ENCODE measurements at regions not wholly inside any gene's neighbourhood (a gene's known extent, or its start where the extent isn't known, plus 50 kb on each side); places are given as distances from the start of the nearest gene placed in this dataset.
"Not testable (repeated sequence)": the region's sequence is repeated elsewhere in the genome, so short reads cannot be mapped to it uniquely, and the experiment has no call there.

DNA sequence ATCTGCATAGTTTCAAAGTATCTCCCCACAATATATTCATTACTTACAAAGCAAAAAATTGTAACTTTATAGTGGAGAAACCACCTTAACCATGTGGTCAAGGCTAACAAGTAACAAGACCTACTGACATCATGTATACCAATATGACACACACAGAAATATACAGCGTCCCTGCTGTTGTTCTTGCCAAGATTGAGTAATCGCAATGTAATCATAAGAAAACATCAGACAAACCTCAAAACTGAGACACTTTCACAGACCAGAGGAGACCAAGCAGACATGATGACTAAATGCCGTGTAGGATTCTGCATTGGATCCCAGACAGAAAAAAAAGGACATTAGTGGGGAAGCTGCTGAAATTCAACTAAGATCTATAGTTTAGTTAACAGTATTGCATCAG lies 123.0 kb downstream of the ACAA2 start:
- Mint-ChIP-seq H3K27ac (no peak overlapping the region), H3K27me3 (ENCODE audit: low read depth) (peaks cover 8% of the 10 kb centered on the region), H3K4me1 (ENCODE audit: low read depth) (peaks cover 19% of the 10 kb centered on the region), H3K4me3 (ENCODE audit: low read depth) (no peak overlapping the region), H3K36me3 (ENCODE audit: low read depth) (no peaks in the 10 kb centered on the region), H3K9me3 (no peaks in the 10 kb centered on the region)
- DNase-seq (ENCODE audit: low spot score): no peak
- intact Hi-C loops (cut with micrococcal nuclease): loop anchor here (2.0 kb wide), 1 partner anchor 32 kb away; no protein-coding TSS in a partner anchor

DNA sequence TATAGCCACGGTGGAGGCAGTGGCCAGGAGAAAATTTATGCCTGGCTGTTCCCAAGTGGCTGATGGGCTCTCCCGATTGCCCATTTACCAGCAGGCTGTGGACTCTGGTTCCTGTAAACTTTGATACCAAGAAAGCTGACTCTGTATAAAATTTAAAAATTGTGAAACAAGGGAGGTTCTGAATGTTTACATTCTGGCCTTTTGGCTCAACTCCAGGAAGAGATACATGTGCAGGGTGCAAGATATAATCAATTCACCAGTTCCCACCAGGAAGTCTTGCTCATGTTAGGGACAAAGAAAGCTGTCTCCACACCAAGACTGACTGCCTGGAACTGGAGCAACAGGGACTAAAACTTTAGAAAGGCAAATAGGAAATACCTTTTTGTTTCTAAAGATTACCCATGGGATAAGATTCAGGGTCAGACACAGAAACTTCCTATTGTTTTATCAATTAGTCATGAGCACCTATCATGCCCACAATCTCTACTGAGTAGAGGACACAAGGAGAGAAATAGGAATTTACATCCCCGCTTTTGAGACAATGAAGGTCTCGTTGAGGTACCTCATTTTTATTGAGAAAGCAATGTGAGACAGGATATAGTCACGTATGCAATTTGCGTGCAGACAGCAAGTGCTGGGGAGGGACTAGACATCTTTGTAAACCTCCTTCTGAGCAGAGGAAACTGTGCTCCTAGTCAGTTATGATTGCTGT lies 123.5 kb downstream of the LIPG start:
- Mint-ChIP-seq H3K36me3 (ENCODE audit: low read depth) (no peaks in the 10 kb centered on the region), H3K4me1 (ENCODE audit: low read depth) (peaks cover 16% of the 10 kb centered on the region), H3K9me3 (no peaks in the 10 kb centered on the region), H3K4me3 (ENCODE audit: low read depth) (no peak overlapping the region), H3K27me3 (ENCODE audit: low read depth) (peaks cover 11% of the 10 kb centered on the region), H3K27ac (no peak overlapping the region)
- no peak for DNase-seq (ENCODE audit: low spot score)
- intact Hi-C loops (cut with micrococcal nuclease): no loop called here

DNA sequence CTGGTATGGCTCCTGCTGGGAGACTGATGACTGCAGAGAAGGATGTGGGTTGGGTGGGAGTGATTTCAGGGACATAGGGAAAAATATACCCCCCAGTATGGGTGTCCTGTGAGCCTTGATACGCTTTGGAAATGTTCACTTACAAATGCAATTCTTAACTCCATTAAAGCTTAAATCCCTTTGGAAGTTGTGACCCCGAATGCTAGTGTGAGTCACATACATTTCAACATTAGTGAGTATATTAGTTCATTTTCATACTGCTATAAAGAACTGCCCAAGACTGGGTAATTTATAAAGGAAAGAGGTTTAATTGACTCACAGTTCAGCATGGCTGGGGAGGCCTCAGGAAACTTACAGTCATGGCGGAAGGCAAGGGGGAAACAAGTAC lies 120.9 kb downstream of the LIPG start:
- H3K36me3 Mint-ChIP-seq (ENCODE audit: low read depth); intact Hi-C loops (cut with micrococcal nuclease); DNase-seq (ENCODE audit: low spot score); H3K27ac Mint-ChIP-seq; H3K27me3 Mint-ChIP-seq (ENCODE audit: low read depth); H3K4me3 Mint-ChIP-seq (ENCODE audit: low read depth); H3K9me3 Mint-ChIP-seq: not testable (repeated sequence)
- peaks cover 11% of the 10 kb centered on the region for H3K4me1 Mint-ChIP-seq (ENCODE audit: low read depth)

DNA sequence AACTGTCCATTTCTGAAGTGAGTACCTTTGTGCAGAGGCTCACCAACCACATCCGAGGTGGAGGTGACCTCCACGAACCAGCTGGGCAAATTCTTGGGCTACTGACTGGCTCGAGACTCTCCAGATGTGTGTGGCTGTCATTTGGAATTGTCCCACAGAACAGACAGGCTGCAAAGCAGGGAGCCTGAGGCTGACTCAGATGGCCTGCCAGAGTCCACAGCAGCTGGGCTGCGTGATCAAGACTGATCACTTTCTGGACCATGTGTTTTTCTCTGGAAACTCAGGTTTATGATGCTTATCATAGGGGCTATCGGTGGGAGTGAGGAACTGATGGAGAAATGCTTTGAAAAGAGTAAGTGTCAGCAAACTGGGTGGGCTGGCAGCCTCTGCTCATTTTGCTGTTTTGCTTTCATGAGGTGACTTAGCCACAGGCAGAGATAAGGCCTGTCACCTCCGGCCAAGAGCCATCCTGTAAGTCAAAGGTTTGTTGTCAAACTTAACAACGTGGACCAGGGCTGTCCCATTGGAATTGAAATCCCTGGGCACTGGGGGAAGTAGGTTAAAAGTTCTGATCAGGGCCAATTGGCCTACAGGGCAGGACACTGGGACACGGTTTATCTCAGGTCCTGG lies 120.4 kb downstream of the LIPG start:
- no peak for DNase-seq (ENCODE audit: low spot score)
- peaks cover 11% of the 10 kb centered on the region for H3K4me1 Mint-ChIP-seq (ENCODE audit: low read depth)
- H3K4me3 Mint-ChIP-seq (ENCODE audit: low read depth): no peak overlapping the region
- no peaks in the 10 kb centered on the region for H3K36me3 Mint-ChIP-seq (ENCODE audit: low read depth)
- H3K27me3 Mint-ChIP-seq (ENCODE audit: low read depth): peaks cover 8% of the 10 kb centered on the region
- no peaks in the 10 kb centered on the region for H3K9me3 Mint-ChIP-seq
- no peak overlapping the region for H3K27ac Mint-ChIP-seq
- intact Hi-C loops (cut with micrococcal nuclease): no loop called here

DNA sequence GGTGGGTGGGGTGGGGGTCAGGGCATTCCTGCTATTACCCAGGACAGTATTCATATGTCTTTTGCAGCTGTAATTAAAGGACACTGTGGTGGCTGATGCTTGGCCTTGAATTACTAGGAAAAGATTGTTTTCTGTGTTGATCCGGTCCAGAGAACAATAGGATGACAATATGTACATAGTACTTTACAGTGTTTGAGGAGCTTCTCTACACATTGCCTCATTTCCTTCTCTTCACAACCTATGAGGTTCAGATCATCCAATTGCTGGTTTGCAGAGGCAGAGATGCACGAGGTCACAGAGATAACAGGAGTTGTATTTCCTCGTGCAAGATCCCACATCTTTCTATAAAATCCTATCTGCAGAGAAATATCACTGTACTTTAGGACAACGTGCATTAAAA lies 119.5 kb downstream of the LIPG start:
- H3K4me3 Mint-ChIP-seq (ENCODE audit: low read depth): no peak overlapping the region
- intact Hi-C loops (cut with micrococcal nuclease): no loop called here
- DNase-seq (ENCODE audit: low spot score): no peak
- H3K9me3 Mint-ChIP-seq: no peaks in the 10 kb centered on the region
- no peaks in the 10 kb centered on the region for H3K36me3 Mint-ChIP-seq (ENCODE audit: low read depth)
- H3K27ac Mint-ChIP-seq: no peak overlapping the region
- H3K27me3 Mint-ChIP-seq (ENCODE audit: low read depth): peaks cover 9% of the 10 kb centered on the region
- H3K4me1 Mint-ChIP-seq (ENCODE audit: low read depth): peaks cover 11% of the 10 kb centered on the region

DNA sequence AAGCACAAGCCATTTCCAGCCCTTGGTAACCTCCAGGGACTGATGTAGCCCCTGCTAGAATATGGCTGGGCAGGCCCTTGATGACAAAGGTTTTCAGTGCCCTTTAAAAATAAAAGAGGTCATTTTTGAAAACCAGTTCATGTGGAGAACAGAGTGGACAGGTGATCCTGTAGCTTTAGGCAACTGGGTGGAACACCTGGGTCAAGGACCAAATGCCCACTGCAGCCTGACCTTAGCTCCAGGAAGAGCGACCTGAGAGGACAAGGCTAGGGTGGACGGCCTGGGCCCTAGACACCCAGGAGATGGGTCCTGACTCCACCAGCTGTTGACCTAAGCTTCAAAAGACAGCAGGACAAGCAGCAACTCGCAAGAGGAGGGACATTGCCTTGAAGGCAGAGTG lies 116.6 kb downstream of the LIPG start:
- Mint-ChIP-seq H3K4me3 (ENCODE audit: low read depth) (no peak overlapping the region), H3K27me3 (ENCODE audit: low read depth) (peaks cover 19% of the 10 kb centered on the region), H3K27ac (no peak overlapping the region), H3K36me3 (ENCODE audit: low read depth) (no peaks in the 10 kb centered on the region), H3K9me3 (no peaks in the 10 kb centered on the region), H3K4me1 (ENCODE audit: low read depth) (no peaks in the 10 kb centered on the region)
- intact Hi-C loops (cut with micrococcal nuclease): no loop called here
- no peak for DNase-seq (ENCODE audit: low spot score)

DNA sequence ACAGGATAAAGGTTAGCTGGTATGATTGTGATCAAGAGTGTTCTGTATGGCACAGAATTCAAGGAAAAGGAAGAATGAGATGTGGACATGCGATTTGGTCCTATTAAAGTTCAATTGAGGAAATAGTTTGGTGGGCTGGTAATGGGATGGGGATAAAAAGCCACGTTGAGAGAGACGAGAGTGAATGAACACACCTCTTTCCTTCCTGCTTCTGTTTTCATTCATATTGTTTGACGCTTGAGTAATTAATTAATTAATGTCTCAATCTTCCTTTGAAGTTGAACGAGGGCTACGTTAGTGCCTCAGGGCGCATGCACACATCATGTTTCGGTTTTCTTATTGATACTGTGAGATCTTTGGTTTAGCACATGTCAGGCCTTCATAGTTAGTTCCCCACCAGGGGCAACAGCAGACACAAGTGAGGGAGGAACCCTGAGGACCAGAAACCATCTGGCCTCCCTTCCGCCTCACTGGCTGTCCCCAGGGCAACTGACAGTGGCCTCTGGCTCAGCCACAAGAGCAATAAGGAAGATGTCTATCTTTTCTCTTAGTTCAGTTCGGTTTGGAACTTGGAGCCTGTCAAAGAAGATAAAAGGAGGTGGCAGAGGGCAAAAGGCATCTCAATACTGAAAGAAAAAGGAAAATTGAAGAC lies 116.0 kb downstream of the LIPG start:
- Mint-ChIP-seq H3K4me1 (ENCODE audit: low read depth) (no peaks in the 10 kb centered on the region), H3K27ac (no peak overlapping the region), H3K9me3 (no peaks in the 10 kb centered on the region), H3K36me3 (ENCODE audit: low read depth) (no peaks in the 10 kb centered on the region), H3K27me3 (ENCODE audit: low read depth) (peaks cover 21% of the 10 kb centered on the region), H3K4me3 (ENCODE audit: low read depth) (no peak overlapping the region)
- DNase-seq (ENCODE audit: low spot score): no peak
- intact Hi-C loops (cut with micrococcal nuclease): no loop called here

DNA sequence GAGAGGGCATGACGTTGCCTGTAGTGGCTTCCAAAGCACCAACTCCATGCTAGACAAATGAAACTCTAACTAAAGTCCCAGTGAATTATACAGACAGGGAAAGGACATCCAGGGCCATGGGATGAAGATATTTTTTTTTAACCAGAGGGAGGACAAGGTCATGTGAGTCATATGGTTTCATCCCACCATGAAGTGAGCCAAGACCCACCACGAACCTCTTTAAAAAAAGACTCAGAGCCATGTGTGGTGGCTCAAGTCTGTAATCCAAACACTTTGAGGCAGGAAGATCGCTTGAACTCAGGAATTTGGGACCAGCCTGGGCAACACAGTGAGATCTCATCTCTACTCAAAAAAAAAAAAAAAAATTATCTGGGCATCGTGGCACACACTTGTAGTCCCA lies 115.2 kb downstream of the LIPG start:
- H3K9me3 Mint-ChIP-seq: no peaks in the 10 kb centered on the region
- H3K27ac Mint-ChIP-seq: no peak overlapping the region
- H3K4me1 Mint-ChIP-seq (ENCODE audit: low read depth): no peaks in the 10 kb centered on the region
- intact Hi-C loops (cut with micrococcal nuclease): no loop called here
- peaks cover 22% of the 10 kb centered on the region for H3K27me3 Mint-ChIP-seq (ENCODE audit: low read depth)
- no peaks in the 10 kb centered on the region for H3K36me3 Mint-ChIP-seq (ENCODE audit: low read depth)
- DNase-seq (ENCODE audit: low spot score): no peak
- no peak overlapping the region for H3K4me3 Mint-ChIP-seq (ENCODE audit: low read depth)

DNA sequence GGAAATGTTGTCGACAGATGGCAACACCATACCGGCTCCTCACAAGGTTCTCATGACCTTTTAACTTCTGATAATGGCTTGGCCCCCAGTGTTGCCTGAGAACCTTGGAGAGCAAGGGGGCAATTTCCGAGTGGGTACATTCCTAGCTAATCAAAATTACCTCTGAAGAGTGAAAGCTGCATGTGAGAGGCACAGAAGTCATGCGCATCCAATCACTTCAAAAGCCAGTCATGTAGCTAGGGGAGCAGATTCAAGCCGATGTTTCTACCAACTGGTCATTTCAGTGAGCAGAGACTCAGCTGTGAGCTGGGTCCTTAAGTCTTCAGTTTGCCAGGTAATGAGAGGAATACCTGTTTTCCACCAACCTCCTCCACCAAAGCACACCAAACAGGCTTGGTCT lies 111.4 kb downstream of the LIPG start:
- no peaks in the 10 kb centered on the region for H3K36me3 Mint-ChIP-seq (ENCODE audit: low read depth)
- intact Hi-C loops (cut with micrococcal nuclease): no loop called here
- H3K27me3 Mint-ChIP-seq (ENCODE audit: low read depth): peaks cover 36% of the 10 kb centered on the region
- DNase-seq (ENCODE audit: low spot score): no peak
- H3K4me1 Mint-ChIP-seq (ENCODE audit: low read depth): no peaks in the 10 kb centered on the region
- no peak overlapping the region for H3K27ac Mint-ChIP-seq
- H3K4me3 Mint-ChIP-seq (ENCODE audit: low read depth): no peak overlapping the region
- H3K9me3 Mint-ChIP-seq: no peaks in the 10 kb centered on the region

DNA sequence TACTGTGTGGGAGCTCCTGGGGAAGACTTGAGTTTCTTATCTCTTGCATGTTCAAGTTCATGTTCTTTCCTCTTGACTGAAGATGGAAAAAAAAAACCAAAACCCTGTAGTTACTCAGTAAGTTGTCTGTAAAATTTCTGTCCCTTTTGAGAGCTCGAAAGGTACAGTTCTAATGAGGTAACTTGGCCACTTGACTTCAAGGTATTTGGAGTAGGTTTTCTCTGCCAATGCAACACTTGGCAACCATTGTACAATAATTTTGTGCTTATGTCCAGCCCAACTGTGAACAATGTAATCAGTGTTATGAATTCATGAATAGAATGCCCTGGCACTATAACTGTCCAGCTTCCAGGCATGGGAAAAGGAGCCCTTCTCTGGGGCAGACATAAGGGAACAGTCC lies 111.0 kb downstream of the LIPG start:
- Mint-ChIP-seq H3K4me3 (ENCODE audit: low read depth) (no peak overlapping the region), H3K9me3 (no peaks in the 10 kb centered on the region), H3K36me3 (ENCODE audit: low read depth) (no peaks in the 10 kb centered on the region), H3K27me3 (ENCODE audit: low read depth) (peaks cover 36% of the 10 kb centered on the region), H3K4me1 (ENCODE audit: low read depth) (no peaks in the 10 kb centered on the region), H3K27ac (no peak overlapping the region)
- DNase-seq (ENCODE audit: low spot score): no peak
- intact Hi-C loops (cut with micrococcal nuclease): no loop called here

DNA sequence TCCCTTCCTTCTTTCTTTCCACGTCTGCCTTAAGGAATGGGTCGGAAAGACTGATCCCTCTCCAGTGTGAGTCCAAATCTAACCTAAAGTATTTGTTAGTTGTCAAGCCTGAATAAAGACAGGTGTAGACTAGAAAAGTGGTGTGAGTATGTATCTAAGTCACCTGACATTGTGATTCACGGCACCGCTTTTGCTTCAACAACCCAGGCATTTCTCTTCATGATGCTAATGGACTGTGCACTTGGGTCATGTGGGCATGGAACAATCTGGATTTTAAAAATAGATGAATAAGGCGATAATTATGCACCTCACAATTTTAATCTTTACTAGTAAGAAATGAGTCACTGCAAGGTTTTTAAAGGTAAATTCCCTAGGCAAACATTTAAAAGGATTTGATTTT lies 107.5 kb downstream of the LIPG start:
- no peaks in the 10 kb centered on the region for H3K9me3 Mint-ChIP-seq
- no peaks in the 10 kb centered on the region for H3K4me1 Mint-ChIP-seq (ENCODE audit: low read depth)
- no peaks in the 10 kb centered on the region for H3K36me3 Mint-ChIP-seq (ENCODE audit: low read depth)
- no peak overlapping the region for H3K4me3 Mint-ChIP-seq (ENCODE audit: low read depth)
- no peak overlapping the region for H3K27ac Mint-ChIP-seq
- H3K27me3 Mint-ChIP-seq (ENCODE audit: low read depth): peaks cover 37% of the 10 kb centered on the region
- intact Hi-C loops (cut with micrococcal nuclease): no loop called here
- no peak for DNase-seq (ENCODE audit: low spot score)

DNA sequence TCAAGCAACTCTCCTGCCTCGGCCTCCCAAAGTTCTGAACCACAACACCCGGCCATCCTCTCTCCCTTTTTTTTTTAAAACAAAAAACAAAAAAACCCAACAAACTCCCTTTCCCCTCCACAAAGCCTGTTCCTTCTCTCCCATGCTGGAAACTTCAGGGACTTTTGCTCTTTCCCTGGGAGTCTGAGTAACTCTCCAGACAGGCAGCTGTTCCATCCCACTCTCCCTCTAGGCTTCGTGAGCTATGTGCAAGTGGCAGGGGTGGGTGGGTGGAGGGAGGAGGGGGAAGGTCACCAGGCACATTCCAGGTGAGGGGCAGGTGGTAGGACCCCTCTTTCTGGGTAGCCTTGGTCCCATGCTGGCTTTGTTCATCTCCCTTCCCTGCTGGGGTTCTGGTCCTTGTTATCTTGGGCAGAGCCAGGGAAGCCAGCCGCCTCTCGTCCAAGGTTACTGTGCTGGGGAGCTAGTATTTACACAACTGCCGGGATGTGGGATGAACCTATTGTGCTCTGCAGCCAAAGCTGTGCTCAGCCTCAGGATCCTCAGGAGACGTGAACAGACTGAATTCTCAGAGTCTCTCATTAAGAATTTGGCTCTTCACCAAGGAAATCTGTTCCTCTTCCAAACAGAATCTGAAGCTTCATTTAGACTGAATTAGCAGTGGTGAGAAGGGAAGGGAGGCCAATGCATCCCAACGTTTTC lies 106.9 kb downstream of the LIPG start:
- Mint-ChIP-seq H3K4me1 (ENCODE audit: low read depth) (no peaks in the 10 kb centered on the region), H3K27me3 (ENCODE audit: low read depth) (peaks cover 31% of the 10 kb centered on the region), H3K4me3 (ENCODE audit: low read depth) (no peak overlapping the region), H3K36me3 (ENCODE audit: low read depth) (no peaks in the 10 kb centered on the region), H3K9me3 (no peaks in the 10 kb centered on the region), H3K27ac (no peak overlapping the region)
- intact Hi-C loops (cut with micrococcal nuclease): no loop called here
- no peak for DNase-seq (ENCODE audit: low spot score)

DNA sequence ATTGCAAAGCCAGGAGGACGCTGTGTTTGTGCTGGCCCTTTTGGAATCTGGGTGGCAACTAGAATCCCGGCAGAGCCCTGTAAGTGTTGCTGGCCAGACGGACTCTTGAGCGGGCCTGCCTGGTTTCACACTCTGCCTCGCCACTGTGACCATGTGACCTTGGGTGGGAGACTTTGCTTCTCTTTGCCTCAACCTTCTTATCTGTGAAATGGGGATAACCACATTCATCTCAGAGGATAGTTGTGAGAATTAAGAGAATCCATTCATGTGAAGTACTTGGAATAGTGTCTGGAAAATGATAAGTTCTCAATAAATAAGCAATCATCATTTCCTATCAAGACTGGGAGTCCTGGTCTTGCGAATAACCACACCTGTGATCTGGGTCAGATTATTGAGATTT lies 105.6 kb downstream of the LIPG start:
- no peak for DNase-seq (ENCODE audit: low spot score)
- H3K9me3 Mint-ChIP-seq: no peaks in the 10 kb centered on the region
- H3K36me3 Mint-ChIP-seq (ENCODE audit: low read depth): no peaks in the 10 kb centered on the region
- no peak overlapping the region for H3K27ac Mint-ChIP-seq
- peaks cover 27% of the 10 kb centered on the region for H3K27me3 Mint-ChIP-seq (ENCODE audit: low read depth)
- no peaks in the 10 kb centered on the region for H3K4me1 Mint-ChIP-seq (ENCODE audit: low read depth)
- intact Hi-C loops (cut with micrococcal nuclease): no loop called here
- no peak overlapping the region for H3K4me3 Mint-ChIP-seq (ENCODE audit: low read depth)
